ENCODE measurements at regions not wholly inside any gene's neighbourhood (a gene's known extent, or its start where the extent isn't known, plus 50 kb on each side); places are given as distances from the start of the nearest gene placed in this dataset.

GRCh38 chr3:16825617-16826204, 59.0 kb upstream of the PLCL2 start:
- TF ChIP-seq, protein P1, sequence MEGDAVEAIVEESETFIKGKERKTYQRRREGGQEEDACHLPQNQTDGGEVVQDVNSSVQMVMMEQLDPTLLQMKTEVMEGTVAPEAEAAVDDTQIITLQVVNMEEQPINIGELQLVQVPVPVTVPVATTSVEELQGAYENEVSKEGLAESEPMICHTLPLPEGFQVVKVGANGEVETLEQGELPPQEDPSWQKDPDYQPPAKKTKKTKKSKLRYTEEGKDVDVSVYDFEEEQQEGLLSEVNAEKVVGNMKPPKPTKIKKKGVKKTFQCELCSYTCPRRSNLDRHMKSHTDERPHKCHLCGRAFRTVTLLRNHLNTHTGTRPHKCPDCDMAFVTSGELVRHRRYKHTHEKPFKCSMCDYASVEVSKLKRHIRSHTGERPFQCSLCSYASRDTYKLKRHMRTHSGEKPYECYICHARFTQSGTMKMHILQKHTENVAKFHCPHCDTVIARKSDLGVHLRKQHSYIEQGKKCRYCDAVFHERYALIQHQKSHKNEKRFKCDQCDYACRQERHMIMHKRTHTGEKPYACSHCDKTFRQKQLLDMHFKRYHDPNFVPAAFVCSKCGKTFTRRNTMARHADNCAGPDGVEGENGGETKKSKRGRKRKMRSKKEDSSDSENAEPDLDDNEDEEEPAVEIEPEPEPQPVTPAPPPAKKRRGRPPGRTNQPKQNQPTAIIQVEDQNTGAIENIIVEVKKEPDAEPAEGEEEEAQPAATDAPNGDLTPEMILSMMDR (IDR thresholded peaks at IDR 0.05) = no peak
- H3K4me3 Mint-ChIP-seq = no peak overlapping the region
- ATAC-seq = no peak
- peaks cover 22 to 38% of the 10 kb centered on the region in 2 donors for H3K27me3 Mint-ChIP-seq (ENCODE audit: low read depth in 2 of 2)
- 94% methylated on average over 4 of the region's 5 CpGs for WGBS (ENCODE audit: insufficient coverage)
- intact Hi-C loops (cut with micrococcal nuclease) = no loop called here
- H3K4me1 ChIP-seq (ENCODE audit: control insufficient read depth, insufficient read depth, low read length) = peaks cover 16% of the 10 kb centered on the region
- H3K27ac Mint-ChIP-seq = no peak overlapping the region
- H3K36me3 Mint-ChIP-seq = no peaks in the 10 kb centered on the region
- H3K4me3 ChIP-seq (ENCODE audit: low read length) = no peak overlapping the region
- H3K9me3 Mint-ChIP-seq = no peaks in the 10 kb centered on the region
- H3K27ac ChIP-seq (ENCODE audit: low read length) = no peak overlapping the region
- no peaks in the 10 kb centered on the region for H3K9me3 ChIP-seq (ENCODE audit: control insufficient read depth, insufficient read depth, low read length)
- DNase-seq = no peak
- no peaks in the 10 kb centered on the region for H3K36me3 ChIP-seq (ENCODE audit: control insufficient read depth, insufficient read depth, low read length)
- H3K4me1 Mint-ChIP-seq = peaks cover 28% of the 10 kb centered on the region in 2 donors
- H3K27me3 ChIP-seq (ENCODE audit: control insufficient read depth, insufficient read depth, low read length) = no peaks in the 10 kb centered on the region

- TF ChIP-seq, protein P1 (IDR thresholded peaks at IDR 0.05) = peak; percentile 27
- H3K9me3 Mint-ChIP-seq = no peaks in the 10 kb centered on the region
- Histone ChIP-seq H3K27me3 (ENCODE audit: control insufficient read depth, insufficient read depth, low read length) (no peaks in the 10 kb centered on the region), H3K9me3 (ENCODE audit: control insufficient read depth, insufficient read depth, low read length) (no peaks in the 10 kb centered on the region), H3K27ac (ENCODE audit: low read length) (no peak overlapping the region), H3K36me3 (ENCODE audit: control insufficient read depth, insufficient read depth, low read length) (no peaks in the 10 kb centered on the region), H3K4me1 (ENCODE audit: control insufficient read depth, insufficient read depth, low read length) (peaks cover 14% of the 10 kb centered on the region), H3K4me3 (ENCODE audit: low read length) (no peak overlapping the region)
- H3K4me3 Mint-ChIP-seq = no peak overlapping the region
- DNase-seq (peak; percentile 22 to 81), ATAC-seq (peak; percentile 64 to 81 (median 68))
- peaks cover 3 to 9% of the 10 kb centered on the region in 2 donors for H3K27me3 Mint-ChIP-seq (ENCODE audit: low read depth in 2 of 2)
- H3K4me1 Mint-ChIP-seq = peaks cover 11 to 15% of the 10 kb centered on the region in 2 donors
- H3K27ac Mint-ChIP-seq = no peak overlapping the region
- H3K36me3 Mint-ChIP-seq = no peaks in the 10 kb centered on the region
- 64% methylated on average over 3 of the region's 3 CpGs for WGBS (ENCODE audit: insufficient coverage)
- intact Hi-C loops (cut with micrococcal nuclease) = loop anchor here (1.0 kb wide), 1 partner anchor 404 kb away; no protein-coding TSS in a partner anchor
Measured at GRCh38 chr3:16828815-16829214, 55.9 kb upstream of the PLCL2 start.

DNA sequence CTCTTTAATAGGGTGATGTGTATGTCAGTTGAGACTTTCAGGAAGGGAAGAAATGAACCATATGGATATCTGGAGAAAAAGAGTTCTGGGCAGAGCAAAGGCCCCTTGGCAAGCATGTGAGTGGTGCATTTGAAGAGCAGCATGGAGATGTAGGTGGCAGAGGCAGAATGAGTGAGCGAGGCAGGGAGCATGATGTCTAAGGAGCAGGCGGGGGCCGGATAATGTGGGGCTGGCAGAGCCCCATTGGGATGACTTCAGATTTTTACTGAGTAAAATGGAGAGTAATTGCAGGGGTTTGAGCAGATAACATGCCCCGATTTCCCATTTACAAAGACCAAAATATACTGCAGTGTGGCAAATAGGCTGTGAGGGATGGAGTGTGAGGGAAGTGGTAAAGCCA, 52.9 kb upstream of the PLCL2 start:
- Histone ChIP-seq H3K36me3 (ENCODE audit: control insufficient read depth, insufficient read depth, low read length) (no peaks in the 10 kb centered on the region), H3K27ac (ENCODE audit: low read length) (no peak overlapping the region), H3K4me3 (ENCODE audit: low read length) (no peak overlapping the region), H3K4me1 (ENCODE audit: control insufficient read depth, insufficient read depth, low read length) (peaks cover 4% of the 10 kb centered on the region), H3K27me3 (ENCODE audit: control insufficient read depth, insufficient read depth, low read length) (no peaks in the 10 kb centered on the region), H3K9me3 (ENCODE audit: control insufficient read depth, insufficient read depth, low read length) (no peaks in the 10 kb centered on the region)
- WGBS (ENCODE audit: insufficient coverage) = 93% methylated on average over 3 of the region's 4 CpGs
- no peaks in the 10 kb centered on the region for H3K36me3 Mint-ChIP-seq
- no peak overlapping the region for H3K4me3 Mint-ChIP-seq
- DNase-seq = no peak
- H3K27ac Mint-ChIP-seq = no peak overlapping the region
- peaks cover 0 to 4% of the 10 kb centered on the region in 2 donors for H3K4me1 Mint-ChIP-seq
- TF ChIP-seq, protein P1 (IDR thresholded peaks at IDR 0.05) = no peak
- intact Hi-C loops (cut with micrococcal nuclease) = no loop called here
- no peaks in the 10 kb centered on the region for H3K9me3 Mint-ChIP-seq
- no peak for ATAC-seq
- peaks cover 0 to 3% of the 10 kb centered on the region in 2 donors for H3K27me3 Mint-ChIP-seq (ENCODE audit: low read depth in 2 of 2)

- no peaks in the 10 kb centered on the region for H3K9me3 ChIP-seq (ENCODE audit: control insufficient read depth, insufficient read depth, low read length)
- peaks cover 0 to under 1% of the 10 kb centered on the region in 2 donors for H3K27me3 Mint-ChIP-seq (ENCODE audit: low read depth in 2 of 2)
- intact Hi-C loops (cut with micrococcal nuclease) = no loop called here
- no peaks in the 10 kb centered on the region for H3K36me3 ChIP-seq (ENCODE audit: control insufficient read depth, insufficient read depth, low read length)
- no peak overlapping the region for H3K27ac ChIP-seq (ENCODE audit: low read length)
- H3K27me3 ChIP-seq (ENCODE audit: control insufficient read depth, insufficient read depth, low read length) = no peaks in the 10 kb centered on the region
- H3K27ac Mint-ChIP-seq = no peak overlapping the region
- peaks cover 10 to 20% of the 10 kb centered on the region in 2 donors for H3K4me1 Mint-ChIP-seq
- TF ChIP-seq, protein P1 (IDR thresholded peaks at IDR 0.05) = no peak
- H3K9me3 Mint-ChIP-seq = no peaks in the 10 kb centered on the region
- no peaks in the 10 kb centered on the region for H3K36me3 Mint-ChIP-seq
- no peak overlapping the region for H3K4me3 Mint-ChIP-seq
- DNase-seq = no peak
- WGBS (ENCODE audit: insufficient coverage) = 93% methylated on average over 3 of the region's 4 CpGs
- ATAC-seq = no peak
- H3K4me3 ChIP-seq (ENCODE audit: low read length) = no peak overlapping the region
- H3K4me1 ChIP-seq (ENCODE audit: control insufficient read depth, insufficient read depth, low read length) = no peaks in the 10 kb centered on the region
Measured at GRCh38 chr3:16834214-16834613, 50.5 kb upstream of the PLCL2 start.
